ENCODE measurements at regions not wholly inside any gene's neighbourhood (a gene's known extent, or its start where the extent isn't known, plus 50 kb on each side); places are given as distances from the start of the nearest gene placed in this dataset.

GRCh38 chr9:7975336-7975735, 175.8 kb upstream of the DMAC1 start:
- intact Hi-C loops (cut with DNase I), result no loop called here
- Histone ChIP-seq H3K4me1 (no peaks in the 10 kb centered on the region), H3K4me3 (no peak overlapping the region), H3K27ac (no peak overlapping the region), H3K27me3 (no peaks in the 10 kb centered on the region), H3K9me3 (no peaks in the 10 kb centered on the region), H3K36me3 (no peaks in the 10 kb centered on the region)
- WGBS, 2 donors, result 91% methylated on average over 5 of the region's 5 CpGs
- DNase-seq, result no peak
- TF ChIP-seq POLR2A (IDR thresholded peaks at IDR 0.05) (no peak), CTCF (IDR thresholded peaks at IDR 0.05) (no peak)

- intact Hi-C loops (cut with DNase I), result no loop called here
Measured at GRCh38 chr9:7974335-7974960, 174.9 kb upstream of the DMAC1 start.

GRCh38 chr9:7973123-7973522, 173.5 kb upstream of the DMAC1 start:
- Histone ChIP-seq H3K4me1 (no peaks in the 10 kb centered on the region), H3K27ac (no peak overlapping the region), H3K27me3 (no peaks in the 10 kb centered on the region), H3K9me3 (no peaks in the 10 kb centered on the region), H3K4me3 (no peak overlapping the region), H3K36me3 (no peaks in the 10 kb centered on the region)
- TF ChIP-seq CTCF (IDR thresholded peaks at IDR 0.05) (no peak), POLR2A (IDR thresholded peaks at IDR 0.05) (no peak)
- intact Hi-C loops (cut with DNase I), result no loop called here
- DNase-seq, result no peak
- WGBS, 2 donors, result 76 to 93% methylated on average over 5 of the region's 5 CpGs

More at GRCh38 chr9:7974335-7974960, 174.9 kb upstream of the DMAC1 start:
- Histone ChIP-seq H3K4me3 (no peak overlapping the region), H3K27me3 (no peaks in the 10 kb centered on the region), H3K9me3 (no peaks in the 10 kb centered on the region), H3K4me1 (no peaks in the 10 kb centered on the region), H3K36me3 (no peaks in the 10 kb centered on the region), H3K27ac (no peak overlapping the region)
- DNase-seq, result no peak
- TF ChIP-seq CTCF (IDR thresholded peaks at IDR 0.05), result no peak
- no peak for TF ChIP-seq POLR2A (IDR thresholded peaks at IDR 0.05)
- 45 to 64% methylated on average over 5 of the region's 5 CpGs for WGBS, 2 donors

GRCh38 chr9:7970681-7971330, 171.2 kb upstream of the DMAC1 start:
- H3K36me3 ChIP-seq, result no peaks in the 10 kb centered on the region
- TF ChIP-seq POLR2A (IDR thresholded peaks at IDR 0.05) (no peak), CTCF (IDR thresholded peaks at IDR 0.05) (no peak)
- no peaks in the 10 kb centered on the region for H3K4me1 ChIP-seq
- H3K4me3 ChIP-seq, result no peak overlapping the region
- H3K27me3 ChIP-seq, result no peaks in the 10 kb centered on the region
- no peaks in the 10 kb centered on the region for H3K9me3 ChIP-seq
- WGBS, 2 donors, result 61 to 63% methylated on average over 4 of the region's 4 CpGs
- H3K27ac ChIP-seq, result no peak overlapping the region
- no peak for DNase-seq
- intact Hi-C loops (cut with DNase I), result no loop called here

- Histone ChIP-seq H3K36me3 (no peaks in the 10 kb centered on the region), H3K27me3 (no peaks in the 10 kb centered on the region), H3K4me3 (no peak overlapping the region), H3K9me3 (no peaks in the 10 kb centered on the region), H3K27ac (no peak overlapping the region), H3K4me1 (no peaks in the 10 kb centered on the region)
- intact Hi-C loops (cut with DNase I), result no loop called here
- TF ChIP-seq POLR2A (IDR thresholded peaks at IDR 0.05) (no peak), CTCF (IDR thresholded peaks at IDR 0.05) (no peak)
- DNase-seq, result no peak
- 41 to 57% methylated on average over 3 of the region's 3 CpGs for WGBS, 2 donors
Measured at GRCh38 chr9:7968687-7969086, 169.1 kb upstream of the DMAC1 start.
